Heart left ventricle (tissue), 16 donors: ENCODE measurements at regions not wholly inside any gene's neighbourhood (a gene's known extent, or its start where the extent isn't known, plus 50 kb on each side); places are given as distances from the start of the nearest gene placed in this dataset.

Source experiments
- ATAC-seq, 4 donors: fragments of 200-7000 bp; cut with Tn5 transposase; one replicate each; pipeline ENCODE4 v1.9.1; 2020 to 2022; ENCODE audit warnings: moderate library complexity in 4 of 4, mild to moderate bottlenecking in 3 of 4, moderate number of reproducible peaks in 1 of 4
- DNase-seq, 5 donors: peaks; one replicate each; pipeline ENCODE4 v3.0.0-alpha.2; 2020
- H3K27ac ChIP-seq, 12 donors: fragments of 200-600 bp; sonication (generic) in 4 of 12; one replicate each; pipeline versions ENCODE4 v1.5.0 to v1.8.0; 2016 to 2022; ENCODE audit warnings: mild to moderate bottlenecking in 2 of 12
- H3K27me3 ChIP-seq, 9 donors: fragments of 200-600 bp; sonication (generic) in 2 of 9; one replicate each; pipeline versions ENCODE4 v1.5.1 to v1.8.0; 2016 to 2022; ENCODE audit warnings: mild to moderate bottlenecking in 3 of 9
- H3K36me3 ChIP-seq, 9 donors: fragments of 200-600 bp; sonication (generic) in 2 of 9; one replicate each; pipeline versions ENCODE4 v1.5.0 to v1.8.0; 2018 to 2022; ENCODE audit warnings: mild to moderate bottlenecking in 2 of 9
- H3K4me1 ChIP-seq, 12 donors: fragments of 200-600 bp; sonication (generic) in 4 of 12; one replicate each; pipeline versions ENCODE4 v1.5.0 to v1.8.0; 2016 to 2022; ENCODE audit warnings: mild to moderate bottlenecking in 3 of 12
- H3K4me3 ChIP-seq, 12 donors: fragments of 200-600 bp; sonication (generic) in 4 of 12; one replicate each; pipeline versions ENCODE4 v1.5.0 to v1.8.0; 2017 to 2022; ENCODE audit warnings: mild to moderate bottlenecking in 9 of 12, moderate library complexity in 4 of 12
- H3K9me3 ChIP-seq, 12 donors: fragments of 200-600 bp; sonication (generic) in 4 of 12; one replicate each; pipeline versions ENCODE4 v1.5.0 to v1.8.0; 2016 to 2022; ENCODE audit warnings: mild to moderate bottlenecking in 1 of 12
- CTCF ChIP-seq, 12 donors: fragments of 200-600 bp; sonication (generic) in 4 of 12; IDR thresholded peaks; one replicate each; pipeline versions ENCODE4 v1.5.0 to v1.8.0; 2018 to 2022; ENCODE audit warnings: antibody characterized with exemption in 12 of 12, mild to moderate bottlenecking in 5 of 12
- POLR2A ChIP-seq, 2 donors: fragments of 450-650 bp; IDR thresholded peaks; one replicate each; pipeline ENCODE4 v1.6.1; 2017; ENCODE audit warnings: antibody characterized with exemption in 2 of 2, mild to moderate bottlenecking in 2 of 2, moderate library complexity in 2 of 2
- WGBS, 4 donors: extraction: QIAGEN DNeasy Blood & Tissue Kit in 2 of 4; methylation state at CpG; one replicate each; pipeline versions ENCODE4 v1.1.5 to v1.1.7; 2013 to 2018; 5-methylcytosine and 5-hydroxymethylcytosine counted together
- intact Hi-C, 10 donors: fragments of 100-400 bp; cut with DNase I; formaldehyde crosslinking; loops; one replicate each; pipeline versions ENCODE4 v1.11.1 to v1.14.2; 2022
- donor health status: ischemic (EF 13 %, LVEDD 7.1; RV severe dilation, severe dysfunction).
- donor health status: healthy with polysubstance abuse.
- donor health status: DM: no; HTN: yes; CAD: no.
- donor health status: DM: no; HTN: no; CAD: no.
- donor health status: ischemic (EF 25% LVEDD 6.9; RV normal size, moderate dysfunction).
- donor health status: ischemic (EF 25% LVEDD 5.7; RV mildly dilated, moderate dysfunction).
- donor health status: healthy.
- donor health status: DM: yes; HTN: yes; CAD: no.
- donor health status: ischemic (EF 35%, LVEDD 5.7; RV mildly dilated, moderate dysfunction).
- donor health status: nonischemic (EF 11% LVEDD 7.7; RV severe dilation, severe dysfunction).
- donor health status: DM: yes; HTN: yes; CAD: no.
- donor health status: PGD.
- donor health status: ischemic (EF 29% LVEDD 5.4; RV normal size, mild dysfunction).
- donor health status: nonischemic (EF 23%, LVEDD 6.1; RV moderate dilation, normal function).

GRCh38 chr16:86377251-86378022, 132.9 kb upstream of the FOXF1 start:
- TF ChIP-seq CTCF (IDR thresholded peaks at IDR 0.05) (no peak), POLR2A (IDR thresholded peaks at IDR 0.05) (no peak)
- H3K27me3 ChIP-seq: peaks cover 0 to 41% (median 2%) of the 10 kb centered on the region in 9 donors
- no peak for ATAC-seq
- intact Hi-C loops: no loop called here
- H3K9me3 ChIP-seq: peaks cover 0 to 14% (median 2%) of the 10 kb centered on the region in 12 donors
- no peak overlapping the region for H3K27ac ChIP-seq
- no peak for DNase-seq
- no peaks in the 10 kb centered on the region for H3K4me1 ChIP-seq
- 60 to 73% (median 64%) methylated on average over 26 to 27 of the region's 27 CpGs for WGBS, 4 donors
- no peak overlapping the region for H3K4me3 ChIP-seq
- no peaks in the 10 kb centered on the region for H3K36me3 ChIP-seq

DNA sequence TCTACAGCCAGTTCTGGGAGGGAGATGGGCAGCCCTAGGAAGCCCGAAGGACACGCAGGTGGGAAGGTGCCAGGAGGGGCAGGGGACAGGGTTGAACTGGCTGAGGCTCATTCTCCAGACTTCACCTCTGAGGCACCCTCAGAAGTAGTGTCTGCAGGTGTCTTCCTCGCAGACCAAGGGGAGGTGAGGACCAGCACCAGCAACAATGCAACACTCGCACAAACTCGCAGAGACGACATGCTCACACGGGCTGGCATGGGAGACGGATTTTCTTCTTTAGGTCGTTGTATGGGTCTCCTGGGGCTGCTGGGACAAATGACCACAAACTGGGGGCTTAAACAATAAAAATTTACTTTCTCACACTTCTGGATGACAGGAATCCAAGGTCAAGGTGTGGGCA, 132.2 kb upstream of the FOXF1 start:
- Histone ChIP-seq H3K36me3 (no peaks in the 10 kb centered on the region), H3K27ac (no peak overlapping the region), H3K27me3 (peaks cover 0 to 34% (median 2%) of the 10 kb centered on the region in 9 donors), H3K4me3 (no peak overlapping the region), H3K9me3 (peaks cover 0 to 14% (median 2%) of the 10 kb centered on the region in 12 donors), H3K4me1 (no peaks in the 10 kb centered on the region)
- intact Hi-C loops: no loop called here
- no peak for TF ChIP-seq CTCF (IDR thresholded peaks at IDR 0.05)
- TF ChIP-seq POLR2A (IDR thresholded peaks at IDR 0.05): no peak
- 81 to 95% (median 89%) methylated on average over 9 of the region's 9 CpGs for WGBS, 4 donors
- no peak for DNase-seq
- ATAC-seq: no peak

GRCh38 chr16:86378831-86379504, 131.4 kb upstream of the FOXF1 start:
- peaks cover 0 to 4% (median 0%) of the 10 kb centered on the region in 12 donors for H3K4me1 ChIP-seq
- H3K36me3 ChIP-seq: no peaks in the 10 kb centered on the region
- intact Hi-C loops: no loop called here
- no peak overlapping the region for H3K27ac ChIP-seq
- no peak for ATAC-seq
- H3K4me3 ChIP-seq: no peak overlapping the region
- 80 to 91% (median 88%) methylated on average over 14 to 20 of the region's 20 CpGs for WGBS, 4 donors
- DNase-seq: no peak
- H3K9me3 ChIP-seq: peaks cover 0 to 9% (median 1%) of the 10 kb centered on the region in 12 donors
- H3K27me3 ChIP-seq: peaks cover 0 to 29% (median 2%) of the 10 kb centered on the region in 9 donors
- TF ChIP-seq CTCF (IDR thresholded peaks at IDR 0.05) (no peak), POLR2A (IDR thresholded peaks at IDR 0.05) (no peak)

DNA sequence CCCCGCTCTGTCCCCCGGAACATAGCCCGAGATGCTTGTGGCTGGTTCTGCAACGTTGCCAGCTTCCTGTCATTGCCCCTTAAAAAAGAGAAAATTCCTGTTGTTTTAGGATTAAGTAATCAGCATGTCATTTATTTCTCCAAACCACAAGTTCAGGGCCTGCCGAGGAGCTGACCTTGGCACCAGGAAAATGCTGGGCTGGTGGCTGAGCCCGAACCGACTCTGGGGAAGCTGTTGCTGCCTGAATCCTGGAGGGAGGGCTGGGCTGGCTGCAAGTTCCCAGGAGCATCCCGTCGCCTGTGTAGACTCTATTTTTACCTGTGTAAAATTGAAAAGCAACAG, 130.9 kb upstream of the FOXF1 start:
- no peaks in the 10 kb centered on the region for H3K36me3 ChIP-seq
- DNase-seq (no peak), ATAC-seq (no peak)
- peaks cover 0 to 7% (median 0%) of the 10 kb centered on the region in 12 donors for H3K4me1 ChIP-seq
- peaks cover 0 to 4% (median 0%) of the 10 kb centered on the region in 12 donors for H3K9me3 ChIP-seq
- no peak for TF ChIP-seq CTCF (IDR thresholded peaks at IDR 0.05)
- TF ChIP-seq POLR2A (IDR thresholded peaks at IDR 0.05): no peak
- H3K4me3 ChIP-seq: no peak overlapping the region
- H3K27me3 ChIP-seq: peaks cover 0 to 29% (median 2%) of the 10 kb centered on the region in 9 donors
- no peak overlapping the region for H3K27ac ChIP-seq
- 70 to 75% (median 71%) methylated on average over 9 of the region's 9 CpGs for WGBS, 4 donors
- intact Hi-C loops: no loop called here
